ENCODE measurements at regions not wholly inside any gene's neighbourhood (a gene's known extent, or its start where the extent isn't known, plus 50 kb on each side); places are given as distances from the start of the nearest gene placed in this dataset.
A peak's percentile ranks its signal among the peaks of the same experiment; 100 is the strongest.
"Not testable (repeated sequence)": the region's sequence is repeated elsewhere in the genome, so short reads cannot be mapped to it uniquely, and the experiment has no call there.

DNA sequence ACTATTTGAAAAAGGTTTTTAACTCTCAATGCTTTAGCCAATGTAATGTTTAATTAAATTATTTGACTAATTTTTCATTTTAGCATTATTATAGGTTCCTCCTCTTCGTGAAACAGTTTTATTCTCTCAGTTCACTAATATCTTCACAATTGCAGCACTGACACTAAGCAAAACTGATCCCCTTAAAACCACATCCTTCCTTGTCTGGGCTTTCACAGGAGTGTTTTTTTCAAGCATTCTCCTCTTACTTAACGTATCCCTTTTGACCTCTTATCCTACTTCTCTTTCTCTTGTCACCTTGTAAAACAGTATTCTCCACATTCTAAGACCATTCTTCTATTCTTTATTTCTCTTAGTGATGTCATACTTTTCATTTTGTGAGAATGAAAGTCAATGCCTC, 112.8 kb downstream of the DSC3 start:
- no peak for DNase-seq (ENCODE audit: low spot score)

DNA sequence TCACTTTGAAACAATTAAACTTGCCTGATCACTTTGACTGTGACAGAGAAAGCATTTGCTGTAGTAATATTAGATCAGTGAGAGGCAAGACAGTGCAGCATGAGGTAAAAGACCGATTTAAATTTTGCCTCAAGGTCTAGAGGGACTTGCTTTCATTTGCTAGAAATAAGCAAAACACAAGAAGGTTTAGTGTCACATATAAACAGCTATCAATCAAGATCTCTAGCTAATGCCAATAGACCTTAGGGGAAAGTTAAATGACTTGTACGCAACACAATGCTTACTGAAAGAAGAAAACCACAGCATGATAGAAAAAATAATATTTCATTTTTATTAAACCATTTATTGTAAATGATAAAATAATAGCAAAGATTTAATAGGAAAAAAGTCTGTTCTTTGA, 113.5 kb downstream of the DSC3 start:
- no peak for DNase-seq (ENCODE audit: low spot score)

DNA sequence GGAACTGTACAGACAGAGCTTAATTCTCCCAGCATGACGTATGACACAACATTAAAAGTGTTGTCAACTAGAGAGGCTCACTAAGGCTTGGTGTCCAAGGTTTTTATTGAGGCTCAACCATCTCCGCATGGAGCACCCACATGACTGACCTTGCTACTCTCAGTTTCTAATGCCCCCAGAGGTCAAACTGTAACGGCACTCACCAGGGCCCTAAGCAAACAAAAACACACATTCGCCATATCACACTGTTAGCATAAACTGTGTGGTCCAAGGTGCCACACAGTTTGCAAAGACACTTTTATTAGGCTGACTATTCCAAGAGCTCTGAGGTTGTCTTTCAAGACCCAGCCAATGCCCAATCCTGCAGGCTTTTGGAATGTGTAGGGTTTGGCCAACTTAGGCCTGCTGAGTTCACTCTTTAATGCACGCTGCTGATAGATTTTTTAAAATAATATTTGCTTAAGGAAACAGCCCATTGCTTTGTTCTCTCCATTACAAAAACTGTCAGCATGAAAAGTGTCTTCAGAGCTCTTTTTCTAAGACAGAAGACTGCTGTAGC, 114.9 kb downstream of the DSC3 start:
- DNase-seq (ENCODE audit: low spot score), result peak; percentile 0

DNA sequence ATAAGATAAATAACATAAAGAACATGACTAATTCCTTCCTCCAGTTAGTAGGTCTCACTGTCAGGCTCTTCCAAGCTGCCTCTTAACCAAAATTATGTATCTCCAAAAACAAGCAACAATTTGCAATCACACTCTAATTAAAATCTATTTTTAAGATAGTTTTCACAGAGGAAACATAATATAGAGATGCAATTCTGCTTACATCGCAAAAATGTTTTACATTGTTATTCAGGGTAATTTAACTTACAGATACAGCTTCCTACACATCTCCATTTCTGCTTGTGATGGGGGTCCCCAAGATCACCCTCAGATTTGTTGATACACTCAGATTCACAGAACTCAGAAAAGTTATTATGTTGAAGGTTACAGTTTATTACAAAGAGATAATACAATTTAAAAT, 115.5 kb downstream of the DSC3 start:
- DNase-seq (ENCODE audit: low spot score), result no peak

DNA sequence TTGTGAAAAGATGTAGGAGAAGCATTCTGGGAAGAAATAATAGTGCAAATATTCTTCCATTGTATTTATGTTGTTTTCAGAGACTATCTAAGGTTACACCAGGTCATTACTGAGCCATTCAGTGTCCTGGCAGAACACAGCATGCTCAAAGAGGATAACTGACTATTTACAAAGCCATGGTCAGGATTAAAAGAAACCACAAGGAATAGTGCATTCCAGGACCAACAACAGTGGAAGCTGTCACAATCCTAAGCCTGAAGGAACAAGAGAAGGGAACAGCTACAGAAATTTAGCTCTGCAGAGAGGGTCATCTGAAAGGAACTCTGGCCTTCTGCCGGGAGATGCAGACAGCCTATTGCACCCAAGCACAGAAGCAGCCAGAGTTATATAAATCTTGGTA, 116.7 kb downstream of the DSC3 start:
- no peak for DNase-seq (ENCODE audit: low spot score)

DNA sequence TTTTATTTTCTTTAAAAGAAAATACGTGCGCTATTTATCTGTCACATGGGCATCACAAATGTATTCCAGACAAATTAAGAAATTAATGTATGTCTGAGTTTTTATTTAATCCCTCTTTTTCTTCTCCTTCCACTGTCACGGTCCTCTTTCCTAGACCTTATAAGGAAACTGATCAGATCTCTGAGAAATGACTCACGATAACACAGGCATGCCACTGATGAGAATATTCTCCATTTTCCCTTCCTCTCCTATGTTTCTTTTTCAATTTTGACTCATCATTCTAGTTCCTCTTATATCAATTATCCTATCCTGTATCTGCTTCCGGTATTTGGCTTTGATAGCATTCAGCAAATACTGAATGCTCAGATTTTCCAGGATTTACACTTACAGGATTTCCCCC, 121.8 kb downstream of the DSC3 start:
- DNase-seq (ENCODE audit: low spot score), result no peak

DNA sequence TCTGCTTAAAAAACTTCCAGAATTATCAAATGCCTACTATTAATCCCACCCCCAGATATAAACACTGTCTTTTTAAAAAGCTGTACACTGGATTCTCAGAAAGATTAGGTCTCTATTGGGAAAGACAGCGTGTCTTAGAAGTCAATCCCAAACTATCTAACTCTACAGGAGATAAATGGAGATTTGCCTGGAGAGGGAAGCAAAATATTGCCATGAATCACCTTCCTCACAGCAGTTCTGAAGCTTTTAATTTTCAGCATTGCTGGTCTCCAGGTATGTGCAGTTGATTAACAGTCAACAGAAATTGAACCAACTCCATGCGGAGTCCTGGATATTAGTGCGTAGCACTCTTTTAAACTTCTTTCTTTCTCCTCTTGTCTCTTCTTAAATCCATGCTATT, 122.2 kb downstream of the DSC3 start:
- DNase-seq (ENCODE audit: low spot score), result no peak

DNA sequence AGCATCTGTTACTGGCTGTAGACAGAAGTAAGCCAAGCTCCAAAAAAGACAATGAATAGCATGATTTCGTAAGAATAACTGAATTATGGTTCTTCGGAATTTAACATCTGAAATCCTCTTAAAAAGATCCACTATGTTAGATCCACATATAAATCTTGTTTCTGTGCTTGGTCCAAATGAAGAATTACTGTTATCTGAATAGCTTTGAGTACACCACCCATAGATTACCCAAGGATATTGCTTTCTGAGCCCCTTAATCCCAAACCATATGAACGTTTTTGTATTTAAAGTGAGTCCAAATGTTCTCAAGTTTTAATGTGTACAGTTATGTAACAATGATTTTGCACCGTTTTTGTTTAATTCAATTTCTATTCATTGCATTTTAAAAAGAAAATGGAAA, 124.9 kb downstream of the DSC3 start:
- DNase-seq (ENCODE audit: low spot score), result no peak

DNA sequence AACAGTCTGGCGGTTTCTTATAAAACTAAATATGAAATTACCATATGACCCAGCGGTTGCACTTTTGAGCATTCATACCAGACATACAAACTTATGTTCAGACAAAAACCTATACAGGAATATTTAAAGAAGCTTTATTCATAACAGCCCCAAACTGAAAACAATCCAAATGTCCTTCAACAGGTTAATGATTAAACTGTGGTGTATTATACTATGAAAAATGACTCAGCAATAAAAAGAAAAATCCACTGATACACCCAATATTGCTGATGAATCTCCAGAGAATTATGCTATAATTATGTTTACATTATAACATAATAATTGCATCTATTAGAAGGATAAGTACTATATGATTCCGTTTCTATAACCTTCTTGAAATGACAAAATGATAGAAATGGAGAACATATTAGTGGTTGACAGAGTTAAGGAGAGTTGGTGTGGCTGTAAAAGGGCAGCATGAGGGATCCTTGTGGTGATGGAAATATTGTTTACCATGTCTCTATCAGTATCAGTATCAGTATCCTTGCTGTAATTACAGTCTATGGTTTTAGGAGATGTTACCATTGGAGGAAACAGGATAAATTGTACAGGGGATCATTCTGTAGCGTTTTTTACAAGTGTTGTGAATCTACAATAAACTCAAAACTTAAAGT, 127.1 kb downstream of the DSC3 start:
- no peak for DNase-seq (ENCODE audit: low spot score)

DNA sequence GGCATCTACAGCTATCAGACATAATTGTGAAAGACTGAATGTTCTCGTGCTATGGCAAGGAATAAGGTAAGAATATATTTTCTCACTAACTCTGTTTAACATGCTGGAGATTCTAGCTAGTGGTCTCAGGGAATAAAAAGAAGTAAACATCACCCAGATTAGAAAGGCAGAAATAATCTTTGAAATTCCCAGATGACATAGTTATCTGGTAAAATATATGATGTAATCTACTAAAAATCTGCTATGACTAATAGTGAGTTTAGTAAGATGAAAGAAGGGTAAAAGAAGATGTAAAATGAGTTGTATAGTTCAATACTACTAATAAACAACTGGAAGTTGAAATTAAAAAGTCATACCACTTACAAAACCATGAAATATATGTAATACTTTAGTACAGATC, 134.2 kb downstream of the DSC3 start:
- no peak for DNase-seq (ENCODE audit: low spot score)

DNA sequence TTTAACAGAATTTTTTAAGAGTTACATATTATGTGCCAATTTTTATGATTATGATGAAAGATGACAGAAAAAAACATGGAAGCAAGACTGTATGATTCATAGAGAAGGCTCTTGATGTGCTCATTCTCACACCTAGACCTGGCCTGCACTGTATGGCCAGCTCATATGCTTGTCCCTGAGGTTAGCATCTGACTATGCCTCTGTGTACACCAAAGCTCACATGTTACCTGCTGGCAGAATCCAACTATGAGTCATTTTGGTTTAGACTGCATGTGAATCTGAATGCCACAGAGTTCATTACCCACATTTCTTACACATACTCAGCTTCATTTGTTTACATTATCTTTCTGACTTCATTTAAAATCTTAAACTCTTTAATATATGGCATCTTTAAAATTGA, 139.0 kb downstream of the DSC3 start:
- no peak for DNase-seq (ENCODE audit: low spot score)

DNA sequence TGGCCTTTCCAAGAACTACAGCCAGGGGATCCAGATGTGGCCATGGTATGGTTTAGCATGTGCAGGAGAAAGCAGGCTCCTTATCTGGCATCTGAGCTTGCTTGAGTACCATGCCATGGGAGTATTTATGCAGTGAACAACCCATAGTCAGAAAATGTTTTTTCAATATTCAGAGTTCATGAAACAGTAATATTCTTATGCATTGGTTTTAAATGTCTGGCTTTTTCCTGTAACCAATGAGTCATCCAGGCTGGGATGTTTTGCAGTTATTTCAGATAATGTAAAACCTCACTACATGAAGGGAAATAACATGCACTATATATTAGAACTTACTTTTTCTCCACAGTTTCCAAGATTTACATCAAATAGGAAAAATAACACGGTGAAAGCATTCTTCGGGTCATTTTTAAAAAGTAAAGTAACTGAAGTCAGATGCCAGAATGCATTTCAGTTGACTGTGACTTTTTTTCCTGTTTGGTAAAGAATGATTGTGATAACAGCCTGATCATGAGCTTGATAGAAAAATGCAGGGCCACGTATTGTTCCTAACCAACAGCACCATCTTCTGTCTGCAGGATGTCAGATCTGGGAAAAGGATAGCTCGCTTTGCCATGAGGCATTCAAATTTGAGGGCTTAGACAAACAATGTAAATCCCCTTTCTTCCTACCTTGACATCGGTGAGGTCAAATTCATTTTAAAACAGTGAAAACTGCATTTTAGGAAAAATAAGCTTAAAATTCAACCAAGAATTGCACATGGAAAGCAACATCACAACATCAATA, 152.8 kb downstream of the DSC3 start:
- DNase-seq (ENCODE audit: low spot score), result no peak

DNA sequence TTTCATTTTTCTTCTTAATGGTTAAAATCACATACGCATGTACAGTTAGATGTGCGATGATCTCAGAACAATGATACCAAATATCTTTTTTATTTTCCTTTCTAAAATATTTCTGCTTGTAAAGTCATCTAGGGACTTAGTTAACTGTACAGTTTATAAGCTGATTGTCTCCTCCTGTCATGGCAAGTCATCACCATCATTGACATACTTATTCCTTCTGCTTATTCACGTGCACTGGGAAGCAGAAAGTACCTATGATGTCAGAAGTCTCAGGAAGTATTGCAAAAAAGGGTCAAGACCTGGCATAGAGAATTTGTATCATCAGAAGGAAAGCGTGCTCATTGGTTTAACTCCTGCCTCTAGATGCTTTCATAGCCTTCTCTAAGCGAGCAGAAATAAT, 154.2 kb downstream of the DSC3 start:
- DNase-seq (ENCODE audit: low spot score), result no peak

DNA sequence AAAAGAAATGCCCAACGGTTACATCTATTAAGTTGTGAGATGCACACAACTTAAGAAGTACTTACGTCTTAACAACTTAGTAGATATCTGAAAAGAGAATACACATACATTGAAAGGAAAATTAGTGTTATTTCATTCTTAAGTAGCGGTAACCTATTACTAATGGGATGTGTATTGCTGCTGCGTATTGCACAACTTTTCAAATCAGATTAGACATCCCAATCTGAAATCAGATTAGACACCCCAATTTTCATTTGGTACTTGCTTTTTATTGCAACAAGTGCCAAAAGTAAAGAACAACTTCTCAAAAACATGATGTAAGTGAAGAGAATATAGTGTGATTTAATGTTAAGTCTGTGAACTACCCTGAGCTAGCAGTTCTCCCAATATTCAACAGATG, 155.5 kb downstream of the DSC3 start:
- DNase-seq (ENCODE audit: low spot score), result no peak

DNA sequence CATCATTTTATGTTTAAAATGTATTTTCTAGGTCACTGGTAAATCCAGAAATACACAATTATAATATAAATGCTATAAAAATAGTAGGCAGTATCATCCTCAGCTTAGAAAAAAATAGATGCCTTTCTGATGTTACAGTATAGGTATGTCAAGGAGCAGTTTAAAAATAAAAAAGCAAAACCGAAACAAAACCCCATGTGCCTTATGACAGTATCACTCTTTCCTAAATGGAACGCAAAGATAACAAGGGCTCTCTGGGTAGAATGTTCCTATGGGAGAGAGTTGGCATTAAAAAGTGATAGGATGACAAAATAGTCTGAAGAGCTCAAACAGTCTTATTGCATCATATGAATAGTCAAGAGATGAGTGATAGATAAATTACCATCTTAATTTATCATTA, 172.1 kb downstream of the DSC3 start:
- DNase-seq (ENCODE audit: low spot score), result no peak

DNA sequence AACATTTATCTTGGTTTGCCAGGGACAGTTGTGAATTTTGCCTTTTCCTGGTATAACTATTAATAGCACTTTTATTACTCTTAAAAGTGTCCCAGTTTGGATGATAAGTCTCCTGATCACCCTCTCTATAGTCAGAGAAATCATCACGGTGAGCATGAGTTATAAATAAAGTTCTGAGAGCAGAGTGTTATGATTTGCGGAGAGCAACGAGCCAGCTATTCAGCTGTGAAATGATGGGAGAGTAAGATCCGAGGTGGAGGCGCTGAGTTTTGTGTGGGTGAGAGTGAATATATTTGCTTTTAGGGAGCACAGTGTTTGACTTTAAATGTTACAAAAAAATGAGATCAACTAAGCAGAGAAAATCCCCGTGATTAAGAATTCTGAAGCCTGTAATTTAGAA, 179.6 kb downstream of the DSC3 start:
- DNase-seq (ENCODE audit: low spot score), result no peak

DNA sequence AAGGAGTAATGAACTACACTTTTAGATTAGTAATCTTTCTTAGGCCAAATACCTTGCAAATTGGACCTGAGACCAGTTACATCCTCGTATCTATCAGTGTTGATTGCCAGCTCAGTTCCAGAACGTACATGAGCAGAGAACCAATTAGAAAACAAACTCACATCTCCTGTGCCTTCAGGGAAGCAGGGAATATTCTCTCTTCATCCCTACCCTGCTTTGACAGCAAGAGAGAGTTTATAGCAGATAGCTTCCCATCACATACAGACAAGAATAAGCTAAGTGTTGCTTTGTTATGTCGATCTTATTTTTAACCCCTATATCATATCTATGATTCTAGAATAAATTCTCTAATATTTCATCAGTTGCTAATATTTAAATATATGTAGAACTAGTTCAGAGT, 181.8 kb downstream of the DSC3 start:
- DNase-seq (ENCODE audit: low spot score), result no peak

DNA sequence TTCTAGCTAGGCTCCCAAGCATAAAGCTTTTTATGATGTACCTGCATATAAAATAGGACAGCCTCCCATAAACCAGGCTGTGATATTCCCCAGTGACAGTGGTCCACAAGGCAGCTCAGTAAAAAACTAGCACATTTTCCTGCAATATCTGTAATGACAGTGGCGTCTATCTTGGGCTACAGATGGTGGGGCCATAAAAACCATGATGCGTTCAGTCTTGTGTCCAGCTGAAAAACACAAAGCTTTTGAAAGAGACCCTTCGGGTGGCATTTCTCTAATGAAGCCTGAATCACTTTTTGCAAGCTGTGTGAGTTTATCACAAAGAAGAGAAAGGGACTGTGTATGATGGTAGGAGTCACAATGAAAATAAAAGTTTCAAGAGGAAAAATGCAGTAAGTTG, 183.5 kb downstream of the DSC3 start:
- no peak for DNase-seq (ENCODE audit: low spot score)

DNA sequence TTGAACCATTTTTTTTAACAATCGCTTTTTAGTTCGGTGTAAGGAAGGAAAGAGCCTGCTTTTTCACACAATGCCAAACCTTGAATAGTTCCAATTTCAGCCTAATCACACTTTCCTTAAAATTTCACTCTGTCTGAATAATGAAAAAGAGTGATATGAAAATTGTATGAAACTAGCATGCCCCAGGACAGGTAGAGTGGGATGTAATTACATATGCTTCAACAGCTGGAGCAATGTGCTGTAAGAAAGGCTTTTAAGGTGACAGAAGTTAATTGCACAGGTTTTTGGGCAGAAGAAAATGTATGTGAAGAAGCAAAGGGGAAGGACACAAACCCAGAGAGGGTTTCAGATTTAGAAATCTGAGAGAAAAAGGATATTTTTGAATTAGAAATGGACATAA, 184.0 kb downstream of the DSC3 start:
- DNase-seq (ENCODE audit: low spot score), result no peak

DNA sequence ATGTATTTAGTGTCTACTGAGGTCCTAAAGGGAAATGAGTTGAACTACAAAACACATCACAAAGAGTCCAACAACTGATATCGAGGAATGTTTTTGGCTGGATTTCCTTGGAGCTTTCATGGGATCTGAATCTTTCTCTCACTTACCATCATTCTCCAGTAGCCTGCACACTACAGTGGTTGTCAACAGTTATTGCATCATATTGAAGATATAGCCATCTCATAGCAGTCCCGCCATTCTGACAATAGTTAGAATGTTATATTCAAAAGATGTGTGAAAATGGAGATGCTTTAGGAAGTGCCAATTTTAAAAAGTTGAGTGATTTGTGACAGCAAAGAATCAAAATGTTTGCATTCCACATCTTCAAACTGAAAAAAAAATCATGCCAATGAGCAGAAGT, 186.8 kb downstream of the DSC3 start:
- no peak for DNase-seq (ENCODE audit: low spot score)

DNA sequence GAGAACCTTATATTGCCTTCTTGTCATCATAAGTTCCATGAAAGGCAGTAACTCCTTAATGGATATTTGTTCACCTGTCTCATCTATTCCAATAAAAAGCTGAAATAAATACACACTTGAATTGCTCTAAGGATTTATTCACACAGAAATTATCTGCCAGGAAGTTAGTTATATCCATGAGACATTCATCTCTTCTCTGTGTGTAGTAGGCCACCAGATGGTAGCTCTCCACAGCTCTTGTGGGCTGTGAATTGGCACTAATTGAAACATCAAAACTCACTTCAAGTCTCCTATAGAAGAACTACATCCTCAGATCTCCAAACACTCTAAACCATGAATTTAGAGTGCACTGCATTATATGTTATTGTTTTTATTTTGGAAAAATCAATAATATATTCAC, 189.6 kb downstream of the DSC3 start:
- no peak for DNase-seq (ENCODE audit: low spot score)

DNA sequence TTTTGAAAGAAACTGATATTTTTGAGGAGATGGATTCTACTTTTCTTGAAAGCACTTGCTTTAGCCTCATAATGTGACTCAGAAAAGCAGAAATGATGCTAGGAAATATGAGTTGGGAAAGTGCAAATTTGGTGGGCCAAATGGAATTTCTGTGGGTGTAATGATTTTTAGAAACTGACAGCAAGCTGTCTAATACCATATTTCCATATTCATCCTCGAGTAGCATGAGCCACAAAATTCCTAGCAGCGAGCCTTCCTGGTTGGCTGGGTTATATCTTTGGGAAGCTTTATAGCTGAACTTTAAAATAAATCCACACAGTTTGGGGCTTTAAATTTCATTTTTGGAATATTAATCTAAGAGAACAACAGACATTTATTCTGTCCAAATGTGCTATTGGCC, 190.0 kb downstream of the DSC3 start:
- no peak for DNase-seq (ENCODE audit: low spot score)

DNA sequence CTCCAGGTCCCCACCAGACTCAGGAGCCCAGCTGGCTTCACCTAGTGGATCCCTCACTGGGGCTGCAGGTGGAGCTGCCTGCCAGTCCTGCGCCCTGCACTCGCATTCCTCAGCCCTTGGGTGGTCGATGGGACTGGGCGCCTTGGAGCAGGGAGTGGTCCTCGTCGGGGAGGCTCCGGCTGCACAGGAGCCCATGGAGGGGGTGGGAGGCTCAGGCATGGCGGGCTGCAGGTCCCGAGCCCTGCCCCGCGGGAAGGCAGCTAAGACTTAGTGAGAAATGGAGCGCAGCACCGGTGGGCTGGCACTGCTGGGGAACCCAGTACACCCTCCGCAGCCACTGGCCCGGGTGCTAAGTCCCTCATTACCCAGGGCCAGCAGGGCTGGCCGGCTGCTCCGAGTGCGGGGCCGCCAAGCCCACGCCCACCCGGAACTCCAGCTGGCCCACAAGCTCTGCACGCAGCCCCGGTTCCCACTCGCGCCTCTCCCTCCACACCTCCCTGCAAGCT, 203.4 kb downstream of the DSC3 start:
- DNase-seq (ENCODE audit: low spot score), result not testable (repeated sequence)

DNA sequence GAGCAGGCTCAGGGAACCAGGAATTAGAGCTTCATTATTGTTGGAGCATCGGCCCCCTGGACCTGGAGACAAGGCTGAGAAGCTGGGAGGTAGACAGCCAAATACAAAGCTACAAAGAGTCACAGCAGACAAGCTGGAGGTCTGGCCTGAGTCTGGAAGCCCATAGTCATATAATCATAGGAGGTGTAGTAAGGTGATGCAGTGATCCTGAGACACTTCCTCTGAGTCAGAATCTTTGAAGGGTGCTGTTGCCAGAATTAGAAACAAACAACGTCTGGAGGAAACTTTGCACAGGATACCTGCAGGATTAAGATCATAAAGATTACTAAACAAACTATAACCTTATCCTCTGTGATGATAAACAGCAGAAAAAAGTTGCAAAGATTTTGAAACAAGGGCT, 213.8 kb downstream of the DSC3 start:
- DNase-seq (ENCODE audit: low spot score), result no peak
